OCI-LY7 (cell line): ENCODE measurements at regions not wholly inside any gene's neighbourhood (a gene's known extent, or its start where the extent isn't known, plus 50 kb on each side); places are given as distances from the start of the nearest gene placed in this dataset.

Source experiments
- BruUV-seq: library from RNA; stranded (reverse); fragments of 400-500 nt; replicated peaks from 2 replicates; lab custom pipeline; 2021; lab: Mats Ljungman, UMichigan
- CTCF ChIA-PET: fragments of 300-600 bp; sonication (Branson Sonifier 250); formaldehyde crosslinking; loops from one replicate; lab custom pipeline; 2022; ENCODE audit warnings: antibody characterized with exemption; ENCODE audit not compliant: unreplicated experiment; lab: Charles Lee
- POLR2A ChIA-PET: fragments of 300-600 bp; sonication (Branson Sonifier 250); formaldehyde crosslinking; loops from one replicate; lab custom pipeline; 2022; ENCODE audit warnings: antibody characterized with exemption; lab: Charles Lee
- DNase-seq: peaks from one replicate; pipeline ENCODE4 v3.0.0-alpha.2; 2015; ENCODE audit warnings: low spot score
- H2AFZ ChIP-seq: fragments of 200-600 bp; sonication (generic), shearing (Covaris generic); 2 replicates; pipeline ENCODE4 v1.6.1; 2014; ENCODE audit warnings: mild to moderate bottlenecking, antibody characterized with exemption, low read length, moderate library complexity
- H3K27ac ChIP-seq: fragments of 200-600 bp; sonication (generic); 2 replicates; pipeline ENCODE4 v1.5.1; 2014; ENCODE audit warnings: mixed run types, low read depth, mild to moderate bottlenecking, moderate library complexity, low read length, inconsistent platforms; ENCODE audit not compliant: poor library complexity, severe bottlenecking
- H3K36me3 ChIP-seq: fragments of 200-600 bp; sonication (generic); 2 replicates; pipeline ENCODE4 v1.6.1; 2014; ENCODE audit warnings: mild to moderate bottlenecking, antibody characterized with exemption, low read length, moderate library complexity, mixed read lengths; ENCODE audit not compliant: insufficient read depth
- H3K4me1 ChIP-seq: fragments of 200-600 bp; sonication (generic); 2 replicates; pipeline ENCODE4 v1.5.1; 2014; ENCODE audit warnings: mild to moderate bottlenecking, low read length; ENCODE audit not compliant: insufficient read depth, poor library complexity, severe bottlenecking
- H3K4me2 ChIP-seq: fragments of 200-600 bp; sonication (generic); 2 replicates; pipeline ENCODE4 v1.6.1; 2014; ENCODE audit warnings: mild to moderate bottlenecking, low read length
- H3K4me3 ChIP-seq: fragments of 200-600 bp; sonication (generic); 2 replicates; pipeline ENCODE4 v1.5.1; 2014; ENCODE audit warnings: mild to moderate bottlenecking, low read depth, low read length; ENCODE audit not compliant: poor library complexity, severe bottlenecking
- H3K79me2 ChIP-seq: fragments of 200-600 bp; sonication (generic); 2 replicates; pipeline ENCODE4 v1.6.1; 2016; ENCODE audit warnings: low read depth, mild to moderate bottlenecking, low read length, moderate library complexity, mixed read lengths; ENCODE audit not compliant: insufficient read depth
- H3K9me2 ChIP-seq: fragments of 200-600 bp; sonication (generic); 2 replicates; pipeline ENCODE4 v1.6.1; 2016; ENCODE audit warnings: mild to moderate bottlenecking, low read length, mixed read lengths; ENCODE audit not compliant: insufficient read depth
- H3K9me3 ChIP-seq: fragments of 200-600 bp; sonication (generic); 2 replicates; pipeline ENCODE4 v1.6.1; 2014; ENCODE audit warnings: mild to moderate bottlenecking, mixed run types, low read length, mixed read lengths
- H4K20me1 ChIP-seq: fragments of 200-600 bp; sonication (generic); 2 replicates; pipeline ENCODE4 v1.6.1; 2014; ENCODE audit warnings: mild to moderate bottlenecking, antibody characterized with exemption, low read length, moderate library complexity, mixed read lengths; ENCODE audit not compliant: insufficient read depth
- EZH2phosphoT487 ChIP-seq: fragments of 200-600 bp; sonication (generic); IDR thresholded peaks from 2 replicates; pipeline ENCODE4 v1.6.1; 2018; ENCODE audit warnings: low read depth, borderline replicate concordance, mild to moderate bottlenecking, mixed run types, antibody characterized with exemption, low read length, moderate library complexity, mixed read lengths
- intact Hi-C: fragments of 100-400 bp; cut with micrococcal nuclease; formaldehyde crosslinking; loops from one replicate; pipeline ENCODE4 v1.10.0; 2022; ENCODE audit not compliant: unreplicated experiment
- TF ChIP-seq, protein P1 (sequence below): fragments of 200-600 bp; sonication (generic); conservative IDR thresholded peaks from 2 replicates; pipeline ENCODE4 v1.5.1; 2014; ENCODE audit warnings: mild to moderate bottlenecking, antibody characterized with exemption, low read length, moderate library complexity, mixed read lengths

DNA sequence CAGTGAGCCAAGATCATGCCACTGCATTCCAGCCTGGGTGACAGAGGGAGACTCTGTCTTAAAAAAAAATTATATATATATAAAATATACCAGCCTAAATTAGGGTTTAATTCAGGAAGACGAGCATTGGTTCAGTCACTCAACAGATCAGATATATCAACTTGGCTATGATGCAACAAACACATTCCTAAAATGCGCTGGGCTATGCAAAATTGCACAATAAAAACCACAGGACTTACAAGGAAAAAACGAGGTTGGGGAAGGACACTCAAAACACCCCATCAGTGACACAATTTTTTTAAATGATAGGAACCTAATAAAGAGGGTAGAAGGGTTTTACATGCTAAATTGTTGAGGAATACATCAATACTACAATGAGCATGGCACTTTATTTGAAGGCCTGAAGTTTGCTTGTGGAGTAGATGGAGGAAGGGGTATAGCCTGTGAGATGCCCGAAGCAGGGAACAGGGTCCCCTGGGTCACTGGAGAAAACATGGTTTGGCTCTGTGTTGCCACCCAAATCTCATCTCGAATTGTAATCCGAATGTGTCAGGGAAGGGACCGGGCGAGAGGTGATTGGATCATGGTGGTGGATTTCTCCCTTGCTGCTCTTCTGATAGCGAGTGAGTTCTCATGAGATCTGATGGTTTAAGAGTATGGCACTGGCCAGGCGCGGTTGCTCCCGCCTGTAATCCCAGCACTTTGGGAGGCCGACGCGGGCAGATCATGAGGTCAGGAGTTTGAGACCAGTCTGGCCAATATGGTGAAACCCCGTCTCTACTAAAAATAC lies 71.2 kb downstream of the TNFAIP2 start:
- Histone ChIP-seq H3K79me2 (no peaks in the 10 kb centered on the region), H3K36me3 (no peaks in the 10 kb centered on the region), H3K4me1 (no peaks in the 10 kb centered on the region), H3K4me2 (no peak overlapping the region), H3K9me3 (no peaks in the 10 kb centered on the region), H2AFZ (no peak overlapping the region), H3K9me2 (no peaks in the 10 kb centered on the region), H3K27ac (no peak overlapping the region), H4K20me1 (no peaks in the 10 kb centered on the region), H3K4me3 (no peak overlapping the region)
- no peak for DNase-seq
- no TSS peak for BruUV-seq
- ChIA-PET POLR2A (no interaction called here), CTCF (no interaction called here)
- intact Hi-C loops: no loop called here
- TF ChIP-seq, protein P1, sequence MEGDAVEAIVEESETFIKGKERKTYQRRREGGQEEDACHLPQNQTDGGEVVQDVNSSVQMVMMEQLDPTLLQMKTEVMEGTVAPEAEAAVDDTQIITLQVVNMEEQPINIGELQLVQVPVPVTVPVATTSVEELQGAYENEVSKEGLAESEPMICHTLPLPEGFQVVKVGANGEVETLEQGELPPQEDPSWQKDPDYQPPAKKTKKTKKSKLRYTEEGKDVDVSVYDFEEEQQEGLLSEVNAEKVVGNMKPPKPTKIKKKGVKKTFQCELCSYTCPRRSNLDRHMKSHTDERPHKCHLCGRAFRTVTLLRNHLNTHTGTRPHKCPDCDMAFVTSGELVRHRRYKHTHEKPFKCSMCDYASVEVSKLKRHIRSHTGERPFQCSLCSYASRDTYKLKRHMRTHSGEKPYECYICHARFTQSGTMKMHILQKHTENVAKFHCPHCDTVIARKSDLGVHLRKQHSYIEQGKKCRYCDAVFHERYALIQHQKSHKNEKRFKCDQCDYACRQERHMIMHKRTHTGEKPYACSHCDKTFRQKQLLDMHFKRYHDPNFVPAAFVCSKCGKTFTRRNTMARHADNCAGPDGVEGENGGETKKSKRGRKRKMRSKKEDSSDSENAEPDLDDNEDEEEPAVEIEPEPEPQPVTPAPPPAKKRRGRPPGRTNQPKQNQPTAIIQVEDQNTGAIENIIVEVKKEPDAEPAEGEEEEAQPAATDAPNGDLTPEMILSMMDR: no peak
- TF ChIP-seq EZH2phosphoT487: no peak

DNA sequence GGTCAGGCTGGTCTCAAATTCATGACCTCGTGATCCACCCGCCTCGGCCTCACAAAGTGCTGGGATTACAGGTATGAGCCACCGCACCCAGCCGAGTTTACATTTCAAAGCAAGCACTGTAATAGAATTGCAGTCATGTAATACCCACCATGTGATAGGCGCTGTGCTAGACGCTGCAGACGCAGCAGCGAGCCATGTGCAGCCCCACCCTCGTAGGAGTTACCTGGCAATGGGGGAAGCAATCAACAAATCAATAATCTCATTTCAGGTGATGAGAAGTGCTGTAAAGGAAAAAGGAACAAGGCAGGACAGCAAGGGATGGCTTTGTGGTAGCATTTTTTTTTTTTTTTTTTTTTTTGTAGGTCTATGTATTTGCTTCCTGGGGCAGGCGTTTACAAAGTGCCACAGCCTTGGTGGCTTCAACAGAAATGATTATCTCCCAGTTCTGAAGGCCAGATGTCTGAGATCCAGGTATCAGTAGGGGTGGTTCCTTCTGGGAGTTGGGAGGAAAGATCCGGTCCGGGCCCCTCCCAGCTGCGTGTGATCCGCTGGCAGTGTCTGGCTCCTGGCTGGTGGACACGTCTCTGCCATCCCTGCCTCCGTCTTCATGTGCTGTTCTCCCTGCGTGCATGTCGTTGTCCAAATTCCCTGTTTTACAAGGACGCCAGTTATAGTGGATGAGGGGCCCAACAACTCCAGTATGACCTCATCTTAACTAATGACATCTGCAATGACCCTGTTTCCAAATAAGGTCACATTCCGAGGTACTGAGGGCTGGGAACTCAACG lies 72.8 kb downstream of the TNFAIP2 start:
- H3K27ac ChIP-seq: no peak overlapping the region
- no TSS peak for BruUV-seq
- no peaks in the 10 kb centered on the region for H3K79me2 ChIP-seq
- H3K4me1 ChIP-seq: no peaks in the 10 kb centered on the region
- no peak overlapping the region for H3K4me3 ChIP-seq
- no peaks in the 10 kb centered on the region for H4K20me1 ChIP-seq
- no peak overlapping the region for H2AFZ ChIP-seq
- CTCF ChIA-PET: no interaction called here
- no peak overlapping the region for H3K4me2 ChIP-seq
- DNase-seq: no peak
- intact Hi-C loops: no loop called here
- H3K9me2 ChIP-seq: no peaks in the 10 kb centered on the region
- H3K9me3 ChIP-seq: no peaks in the 10 kb centered on the region
- TF ChIP-seq, protein P1: no peak
- no peak for TF ChIP-seq EZH2phosphoT487
- POLR2A ChIA-PET: no interaction called here
- no peaks in the 10 kb centered on the region for H3K36me3 ChIP-seq

DNA sequence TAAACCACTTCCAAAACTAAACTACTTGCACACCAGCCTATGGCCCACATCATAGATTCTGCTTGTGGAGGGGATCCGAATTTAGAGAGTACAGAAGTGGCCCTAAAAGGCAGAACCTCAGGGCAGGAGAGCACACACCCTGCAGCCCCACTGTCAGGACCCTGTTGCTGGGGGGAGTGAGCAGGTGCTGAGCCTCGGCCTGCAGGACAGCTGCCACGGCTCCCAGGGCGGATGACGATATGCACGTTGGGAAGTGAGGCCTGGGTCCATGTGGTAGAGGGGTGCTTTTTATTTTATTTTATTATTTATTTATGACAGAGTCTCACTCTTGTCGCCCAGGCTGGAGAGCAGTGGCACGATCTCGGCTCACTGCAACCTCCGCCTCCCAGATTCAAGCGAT lies 73.5 kb downstream of the TNFAIP2 start:
- Histone ChIP-seq H4K20me1 (no peaks in the 10 kb centered on the region), H3K36me3 (no peaks in the 10 kb centered on the region), H2AFZ (no peak overlapping the region), H3K9me3 (no peaks in the 10 kb centered on the region), H3K4me3 (no peak overlapping the region), H3K4me2 (no peak overlapping the region), H3K9me2 (no peaks in the 10 kb centered on the region), H3K27ac (no peak overlapping the region), H3K4me1 (no peaks in the 10 kb centered on the region), H3K79me2 (no peaks in the 10 kb centered on the region)
- intact Hi-C loops: no loop called here
- ChIA-PET CTCF (no interaction called here), POLR2A (no interaction called here)
- DNase-seq: no peak
- BruUV-seq: no TSS peak
- no peak for TF ChIP-seq EZH2phosphoT487
- TF ChIP-seq, protein P1: no peak
